ENCODE measurements at regions not wholly inside any gene's neighbourhood (a gene's known extent, or its start where the extent isn't known, plus 50 kb on each side); places are given as distances from the start of the nearest gene placed in this dataset.

DNA sequence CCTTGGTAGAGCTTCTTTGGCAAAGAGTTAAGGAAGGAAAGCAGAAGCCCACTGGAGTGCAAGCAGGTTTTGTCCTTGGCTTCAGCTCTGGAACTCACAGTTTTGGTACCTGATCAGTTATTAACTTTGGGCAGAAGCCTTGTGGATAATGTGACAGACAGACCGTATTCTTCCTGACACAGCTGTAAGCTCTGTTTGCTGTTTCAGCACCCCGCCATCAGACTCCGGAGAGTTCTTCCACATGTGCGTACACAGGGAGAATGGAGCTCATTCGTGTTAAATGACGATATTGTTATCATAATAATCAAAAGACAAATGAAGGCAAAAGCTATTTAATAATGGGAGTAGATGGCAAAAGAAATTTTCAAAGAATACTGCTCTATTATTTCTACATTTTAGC is 155.1 kb upstream of the ARGLU1 start:
- H3K4me3 ChIP-seq (ENCODE audit: low read depth, low read length) = no peak overlapping the region
- DNase-seq (ENCODE audit: low read depth) = no peak
- in situ Hi-C loops (cut with HindIII; ENCODE audit: low sequenced_read_pairs) = no loop called here
- TF ChIP-seq, protein P1, sequence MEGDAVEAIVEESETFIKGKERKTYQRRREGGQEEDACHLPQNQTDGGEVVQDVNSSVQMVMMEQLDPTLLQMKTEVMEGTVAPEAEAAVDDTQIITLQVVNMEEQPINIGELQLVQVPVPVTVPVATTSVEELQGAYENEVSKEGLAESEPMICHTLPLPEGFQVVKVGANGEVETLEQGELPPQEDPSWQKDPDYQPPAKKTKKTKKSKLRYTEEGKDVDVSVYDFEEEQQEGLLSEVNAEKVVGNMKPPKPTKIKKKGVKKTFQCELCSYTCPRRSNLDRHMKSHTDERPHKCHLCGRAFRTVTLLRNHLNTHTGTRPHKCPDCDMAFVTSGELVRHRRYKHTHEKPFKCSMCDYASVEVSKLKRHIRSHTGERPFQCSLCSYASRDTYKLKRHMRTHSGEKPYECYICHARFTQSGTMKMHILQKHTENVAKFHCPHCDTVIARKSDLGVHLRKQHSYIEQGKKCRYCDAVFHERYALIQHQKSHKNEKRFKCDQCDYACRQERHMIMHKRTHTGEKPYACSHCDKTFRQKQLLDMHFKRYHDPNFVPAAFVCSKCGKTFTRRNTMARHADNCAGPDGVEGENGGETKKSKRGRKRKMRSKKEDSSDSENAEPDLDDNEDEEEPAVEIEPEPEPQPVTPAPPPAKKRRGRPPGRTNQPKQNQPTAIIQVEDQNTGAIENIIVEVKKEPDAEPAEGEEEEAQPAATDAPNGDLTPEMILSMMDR (IDR thresholded peaks at IDR 0.05; ENCODE audit: low read depth, low read length, missing control alignments) = no peak

DNA sequence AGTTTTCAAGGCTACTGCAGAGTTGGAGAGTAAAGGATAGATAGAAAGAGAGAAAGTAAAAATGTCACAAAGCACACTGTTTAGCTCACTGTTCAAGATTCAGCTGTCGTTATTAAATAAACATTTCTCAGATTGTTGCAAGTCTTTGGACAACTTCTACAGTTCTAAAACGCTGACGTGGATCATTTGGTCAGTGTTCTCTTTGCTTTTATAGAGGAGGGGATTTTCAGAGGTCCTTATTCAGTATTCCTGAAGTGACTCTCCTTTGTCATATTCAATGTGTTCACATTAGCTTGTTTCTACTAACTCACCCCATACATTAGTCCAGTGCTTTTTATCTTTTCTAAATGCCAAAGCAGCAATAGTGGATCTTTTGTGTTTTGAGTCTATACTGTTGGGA is 154.7 kb upstream of the ARGLU1 start:
- no peak for DNase-seq (ENCODE audit: low read depth)
- in situ Hi-C loops (cut with HindIII; ENCODE audit: low sequenced_read_pairs) = no loop called here
- TF ChIP-seq, protein P1 (IDR thresholded peaks at IDR 0.05; ENCODE audit: low read depth, low read length, missing control alignments) = no peak

DNA sequence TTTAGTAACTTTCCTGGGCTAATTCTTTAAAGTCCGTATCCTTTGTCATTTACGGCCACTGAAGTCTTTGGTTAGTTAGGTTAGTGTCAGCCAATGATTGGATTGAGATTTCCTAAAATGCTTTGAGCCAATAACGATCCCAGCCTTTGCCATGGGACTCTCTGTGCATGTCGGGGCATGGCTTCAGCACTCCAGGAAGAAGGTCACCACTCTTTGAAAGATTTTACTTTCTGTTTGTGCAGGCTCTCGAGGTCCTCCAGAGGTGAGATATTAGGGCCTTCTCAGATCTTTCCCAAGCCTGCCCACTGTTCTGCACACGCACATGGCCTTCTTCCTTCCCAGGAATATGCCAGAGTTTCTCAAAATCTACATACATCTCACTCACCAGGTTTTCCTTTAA is 153.7 kb upstream of the ARGLU1 start:
- in situ Hi-C loops (cut with HindIII; ENCODE audit: low sequenced_read_pairs) = no loop called here
- H3K4me3 ChIP-seq (ENCODE audit: low read depth, low read length) = no peak overlapping the region
- TF ChIP-seq, protein P1 (IDR thresholded peaks at IDR 0.05; ENCODE audit: low read depth, low read length, missing control alignments) = no peak
- DNase-seq (ENCODE audit: low read depth) = no peak

More for the DNA sequence above, 154.7 kb upstream of the ARGLU1 start:
- no peak overlapping the region for H3K4me3 ChIP-seq (ENCODE audit: low read depth, low read length)

DNA sequence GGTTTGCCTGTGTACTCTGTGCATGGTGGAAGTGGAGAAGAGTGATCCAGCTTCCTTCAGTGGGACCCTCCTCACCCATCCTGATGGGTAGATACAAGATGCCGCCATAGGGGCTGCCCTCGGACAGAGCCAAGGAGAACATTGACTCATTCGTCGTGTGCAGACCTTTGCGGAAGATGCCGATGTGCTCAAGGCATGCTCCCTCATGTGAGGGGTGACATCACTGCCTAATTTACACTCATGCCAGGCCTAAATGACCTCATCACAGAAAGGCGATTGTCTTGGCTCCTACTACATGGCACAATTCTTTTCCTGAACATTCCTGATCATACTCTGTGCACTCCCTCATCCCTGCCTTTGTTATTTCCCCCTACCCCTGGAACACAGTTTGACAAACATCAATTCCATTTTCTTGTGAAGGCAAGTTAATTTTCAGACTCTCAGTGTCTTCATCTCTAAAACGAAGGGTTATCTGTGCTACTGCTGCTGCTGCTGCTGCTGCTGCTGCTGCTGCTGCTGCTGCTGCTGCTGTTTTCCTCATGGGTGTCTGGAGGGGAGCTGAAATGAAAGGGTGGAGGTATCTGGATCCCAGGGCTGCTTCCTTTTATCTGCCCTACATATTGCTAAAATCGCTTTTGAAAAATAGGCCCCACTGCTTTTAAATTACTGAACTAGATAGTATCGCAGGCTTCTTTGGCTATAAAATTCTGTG is 146.5 kb upstream of the ARGLU1 start:
- TF ChIP-seq, protein P1 (IDR thresholded peaks at IDR 0.05; ENCODE audit: low read depth, low read length, missing control alignments) = no peak
- no peak overlapping the region for H3K4me3 ChIP-seq (ENCODE audit: low read depth, low read length)
- DNase-seq (ENCODE audit: low read depth) = no peak
- in situ Hi-C loops (cut with HindIII; ENCODE audit: low sequenced_read_pairs) = no loop called here

DNA sequence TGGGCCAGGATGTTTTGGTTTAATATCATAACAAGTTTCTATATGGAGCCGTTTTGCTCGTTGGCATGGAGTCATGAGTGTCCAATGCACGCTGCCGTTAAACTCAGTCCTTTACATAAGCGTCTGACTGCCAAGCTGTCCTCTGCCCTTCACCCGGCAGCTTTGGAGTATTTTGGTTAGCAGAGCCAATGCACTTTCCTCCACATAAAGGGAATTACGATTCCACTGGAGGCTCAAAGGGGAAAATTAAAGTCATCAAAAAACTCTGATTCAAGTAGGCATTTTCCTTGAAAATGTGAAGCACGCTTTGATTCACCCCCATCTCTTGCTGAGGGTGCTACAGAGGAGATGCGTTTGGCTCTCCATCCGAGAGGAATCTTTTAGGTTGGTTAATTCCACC is 144.4 kb upstream of the ARGLU1 start:
- TF ChIP-seq, protein P1 (IDR thresholded peaks at IDR 0.05; ENCODE audit: low read depth, low read length, missing control alignments) = no peak
- no peak overlapping the region for H3K4me3 ChIP-seq (ENCODE audit: low read depth, low read length)
- DNase-seq (ENCODE audit: low read depth) = no peak
- in situ Hi-C loops (cut with HindIII; ENCODE audit: low sequenced_read_pairs) = no loop called here

DNA sequence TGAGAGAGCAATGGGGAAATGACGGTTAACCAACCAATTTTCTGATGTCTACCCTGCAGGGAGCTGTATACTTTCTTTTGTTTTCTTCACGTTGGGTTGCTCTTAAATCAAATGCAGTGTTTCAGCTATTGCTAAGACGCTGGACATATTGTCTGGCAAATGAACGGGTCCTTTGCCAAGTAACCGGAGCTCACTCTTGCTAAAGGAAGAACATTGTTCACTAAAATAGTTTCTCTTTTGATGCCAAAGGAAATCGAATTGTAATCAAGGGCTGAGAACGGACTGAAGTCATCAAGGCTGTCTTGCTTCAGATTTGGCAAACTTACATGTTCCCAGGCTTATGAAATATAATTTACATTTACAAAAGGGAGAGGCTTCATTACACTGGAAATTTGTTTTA is 142.3 kb upstream of the ARGLU1 start:
- in situ Hi-C loops (cut with HindIII; ENCODE audit: low sequenced_read_pairs) = no loop called here
- no peak overlapping the region for H3K4me3 ChIP-seq (ENCODE audit: low read depth, low read length)
- DNase-seq (ENCODE audit: low read depth) = peak; percentile 24
- TF ChIP-seq, protein P1 (IDR thresholded peaks at IDR 0.05; ENCODE audit: low read depth, low read length, missing control alignments) = no peak

Measured in astrocyte of the cerebellum (primary cell).